ENCODE measurements at regions not wholly inside any gene's neighbourhood (a gene's known extent, or its start where the extent isn't known, plus 50 kb on each side); places are given as distances from the start of the nearest gene placed in this dataset. TPM values are rescaled to one million over a fixed set of nuclear protein-coding genes. Genes with fewer than 3 reads are reported as not detected.

- WGBS (ENCODE audit: insufficient coverage), result 100% methylated on average over 4 of the region's 5 CpGs
- Mint-ChIP-seq H3K4me3 (no peak overlapping the region), H3K27me3 (ENCODE audit: low read depth in 3 of 3) (peaks cover 2 to 5% (median 3%) of the 10 kb centered on the region in 3 donors), H3K27ac (no peak overlapping the region), H3K4me1 (no peaks in the 10 kb centered on the region), H3K36me3 (no peaks in the 10 kb centered on the region), H3K9me3 (peaks cover 1 to 10% (median 3%) of the 10 kb centered on the region in 7 donors)
- intact Hi-C loops (cut with micrococcal nuclease), result no loop called here
- H3K79me2 ChIP-seq (ENCODE audit: insufficient read depth, low read length), result no peaks in the 10 kb centered on the region
- H3K4me1 ChIP-seq (ENCODE audit: control insufficient read depth in 1 of 2, insufficient read depth in 2 of 2, low read length in 2 of 2), result no peaks in the 10 kb centered on the region
- no peak overlapping the region for H3K9ac ChIP-seq (ENCODE audit: insufficient read depth, low read length, poor library complexity, severe bottlenecking)
- H3K9me3 ChIP-seq (replicated peaks in 1 of 2; ENCODE audit: control insufficient read depth in 1 of 2, insufficient read depth in 1 of 2, low read length in 2 of 2), result peaks cover 0 to 4% of the 10 kb centered on the region in 2 donors
- no peak overlapping the region for H3K4me2 ChIP-seq (replicated peaks; ENCODE audit: extremely low read depth, low read length, poor library complexity, severe bottlenecking)
- no peak overlapping the region for H2AFZ ChIP-seq (ENCODE audit: insufficient read depth, low read depth, low read length, poor library complexity, severe bottlenecking)
- TF ChIP-seq CTCF (IDR thresholded peaks at IDR 0.05), result no peak
- H3K27ac ChIP-seq (ENCODE audit: low read depth in 1 of 2, low read length in 2 of 2), result no peak overlapping the region
- H3K4me3 ChIP-seq (replicated peaks in 1 of 3; ENCODE audit: low read depth in 2 of 3, low read length in 3 of 3), result no peak overlapping the region
- no peaks in the 10 kb centered on the region for H3K36me3 ChIP-seq (replicated peaks in 1 of 2; ENCODE audit: control insufficient read depth in 1 of 2, insufficient read depth in 2 of 2, low read length in 2 of 2)
- no peak for DNase-seq
- H4K20me1 ChIP-seq (ENCODE audit: insufficient read depth, low read length), result no peaks in the 10 kb centered on the region
- H3K27me3 ChIP-seq (ENCODE audit: control insufficient read depth in 2 of 2, insufficient read depth in 2 of 2, low read length in 2 of 2), result no peaks in the 10 kb centered on the region
Observed at GRCh38 chr1:4847711-4848110, 193.3 kb downstream of the AJAP1 start.

Small RNAs in the stretch of these regions (small RNA-seq; reads per million reads assigned to genes)
- gene MIR4417 (ENCODE audit: insufficient read length, low read depth), result not detected
